ENCODE measurements at regions not wholly inside any gene's neighbourhood (a gene's known extent, or its start where the extent isn't known, plus 50 kb on each side); places are given as distances from the start of the nearest gene placed in this dataset.

- TF ChIP-seq EZH2 (IDR thresholded peaks at IDR 0.05; ENCODE audit: borderline replicate concordance, low read length) (no peak), CTCF (conservative IDR thresholded peaks at IDR 0.05 in 1 of 2, IDR thresholded peaks at IDR 0.05 in 1 of 2; ENCODE audit: extremely low read depth in 1 of 2, insufficient read depth in 1 of 2, low read depth in 1 of 2, low read length in 2 of 2) (no peak)
Measured at GRCh38 chr6:8242885-8243284, 140.5 kb upstream of the EEF1E1 start.
